HFF-Myc (cell line): ENCODE measurements at regions not wholly inside any gene's neighbourhood (a gene's known extent, or its start where the extent isn't known, plus 50 kb on each side); places are given as distances from the start of the nearest gene placed in this dataset.

Experiments used
- DNase-seq: peaks from one replicate; pipeline ENCODE4 v3.0.0-alpha.2; 2011; ENCODE audit warnings: low read depth; ENCODE audit errors: extremely low read depth
- H3K4me3 ChIP-seq: replicated peaks from 2 replicates; pipeline ENCODE4 v1.5.1; 2011; ENCODE audit warnings: low read depth, mild to moderate bottlenecking, control low read depth, low read length
- TF ChIP-seq, protein P1 (sequence below): IDR thresholded peaks from 2 replicates; pipeline ENCODE4 v1.5.1; 2012; ENCODE audit warnings: mild to moderate bottlenecking, low read depth, low read length, control low read depth; ENCODE audit errors: missing control alignments

GRCh38 chr5:67373518-67373917 lies 176.9 kb upstream of the CD180 start:
- DNase-seq: no peak
- TF ChIP-seq, protein P1, sequence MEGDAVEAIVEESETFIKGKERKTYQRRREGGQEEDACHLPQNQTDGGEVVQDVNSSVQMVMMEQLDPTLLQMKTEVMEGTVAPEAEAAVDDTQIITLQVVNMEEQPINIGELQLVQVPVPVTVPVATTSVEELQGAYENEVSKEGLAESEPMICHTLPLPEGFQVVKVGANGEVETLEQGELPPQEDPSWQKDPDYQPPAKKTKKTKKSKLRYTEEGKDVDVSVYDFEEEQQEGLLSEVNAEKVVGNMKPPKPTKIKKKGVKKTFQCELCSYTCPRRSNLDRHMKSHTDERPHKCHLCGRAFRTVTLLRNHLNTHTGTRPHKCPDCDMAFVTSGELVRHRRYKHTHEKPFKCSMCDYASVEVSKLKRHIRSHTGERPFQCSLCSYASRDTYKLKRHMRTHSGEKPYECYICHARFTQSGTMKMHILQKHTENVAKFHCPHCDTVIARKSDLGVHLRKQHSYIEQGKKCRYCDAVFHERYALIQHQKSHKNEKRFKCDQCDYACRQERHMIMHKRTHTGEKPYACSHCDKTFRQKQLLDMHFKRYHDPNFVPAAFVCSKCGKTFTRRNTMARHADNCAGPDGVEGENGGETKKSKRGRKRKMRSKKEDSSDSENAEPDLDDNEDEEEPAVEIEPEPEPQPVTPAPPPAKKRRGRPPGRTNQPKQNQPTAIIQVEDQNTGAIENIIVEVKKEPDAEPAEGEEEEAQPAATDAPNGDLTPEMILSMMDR: no peak
- H3K4me3 ChIP-seq: no peak overlapping the region

DNA sequence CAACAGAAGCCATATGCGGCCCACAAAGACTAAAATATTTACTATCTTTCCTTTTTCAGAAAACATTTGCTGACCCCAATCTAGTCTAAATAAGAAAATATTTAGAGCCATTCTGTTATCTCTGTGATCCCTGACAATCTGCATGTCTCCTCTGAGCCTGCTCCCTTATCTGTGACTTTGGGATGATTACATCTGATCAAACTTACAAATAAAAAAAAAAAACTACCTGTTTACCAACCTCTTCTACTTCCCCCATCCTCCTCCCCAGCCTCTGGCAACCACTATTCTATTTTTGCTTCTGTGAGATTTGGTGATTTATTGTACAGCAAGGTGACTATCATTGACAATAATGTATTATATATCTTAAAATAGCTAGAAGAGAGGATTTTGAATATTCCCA lies 176.3 kb upstream of the CD180 start:
- TF ChIP-seq, protein P1: no peak
- DNase-seq: no peak
- H3K4me3 ChIP-seq: no peak overlapping the region

- DNase-seq: no peak
- TF ChIP-seq, protein P1: no peak
- H3K4me3 ChIP-seq: no peak overlapping the region
These were observed 175.3 kb upstream of the CD180 start for GRCh38 chr5:67371924-67372323.

- TF ChIP-seq, protein P1: no peak
- no peak overlapping the region for H3K4me3 ChIP-seq
- no peak for DNase-seq
These were observed 170.2 kb upstream of the CD180 start for GRCh38 chr5:67366691-67367395.

DNA sequence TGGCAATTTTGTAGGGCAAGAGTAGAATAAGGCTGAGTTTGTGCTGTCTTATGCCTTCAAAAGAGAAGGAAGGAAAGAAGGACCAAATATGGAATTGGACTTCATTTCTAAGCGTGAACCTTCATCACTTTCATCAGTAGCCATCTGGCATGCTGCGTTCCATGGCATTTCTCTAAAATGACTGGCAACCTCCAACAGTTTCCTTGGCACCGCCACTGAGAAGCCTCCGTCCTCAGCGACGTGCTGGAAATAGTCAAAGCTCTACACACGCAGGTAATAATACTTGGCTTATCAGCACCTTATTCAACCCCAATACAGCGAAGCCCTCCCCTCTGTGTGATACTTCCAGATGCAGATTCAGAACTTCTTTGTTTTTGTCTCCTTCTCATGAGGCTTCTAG lies 169.7 kb upstream of the CD180 start:
- TF ChIP-seq, protein P1: no peak
- DNase-seq: no peak
- no peak overlapping the region for H3K4me3 ChIP-seq

- H3K4me3 ChIP-seq: no peak overlapping the region
- TF ChIP-seq, protein P1: no peak
- no peak for DNase-seq
These were observed 167.9 kb upstream of the CD180 start for GRCh38 chr5:67364381-67364970.
